Suprapubic skin (tissue), 4 donors: ENCODE measurements at regions not wholly inside any gene's neighbourhood (a gene's known extent, or its start where the extent isn't known, plus 50 kb on each side); places are given as distances from the start of the nearest gene placed in this dataset.
A peak's percentile ranks its signal among the peaks of the same experiment; 100 is the strongest.
"Not testable (repeated sequence)": the region's sequence is repeated elsewhere in the genome, so short reads cannot be mapped to it uniquely, and the experiment has no call there.

Experiments used
- DNase-seq, 2 donors: peaks; one replicate each; pipeline ENCODE4 v3.0.0-alpha.2; 2019; ENCODE audit warnings: low spot score in 2 of 2
- H3K27ac ChIP-seq: fragments of 200-600 bp; sonication (generic); one replicate; pipeline ENCODE4 v1.5.1; 2019
- H3K27me3 ChIP-seq: fragments of 200-600 bp; sonication (generic); one replicate; pipeline ENCODE4 v1.5.1; 2019
- H3K36me3 ChIP-seq: fragments of 200-600 bp; sonication (generic); one replicate; pipeline ENCODE4 v1.5.1; 2019
- H3K4me1 ChIP-seq: fragments of 200-600 bp; sonication (generic); one replicate; pipeline ENCODE4 v1.5.1; 2019
- H3K4me3 ChIP-seq: fragments of 200-600 bp; sonication (generic); one replicate; pipeline ENCODE4 v1.5.1; 2019; ENCODE audit warnings: mild to moderate bottlenecking
- H3K9me3 ChIP-seq: fragments of 200-600 bp; sonication (generic); one replicate; pipeline ENCODE4 v1.5.1; 2019
- CTCF ChIP-seq, 2 donors: fragments of 200-600 bp in 1 of 2; fragments of 450-650 bp in 1 of 2; sonication (generic) in 1 of 2; IDR thresholded peaks; one replicate each; pipeline ENCODE4 v1.5.1; 2016 to 2019; ENCODE audit warnings: antibody characterized with exemption in 2 of 2, mild to moderate bottlenecking in 1 of 2, moderate library complexity in 1 of 2
- EP300 ChIP-seq: sonication (generic); formaldehyde crosslinking; IDR thresholded peaks from one replicate; pipeline ENCODE4 v1.6.1; 2017; ENCODE audit warnings: antibody characterized with exemption
- POLR2A ChIP-seq, 2 donors: fragments of 450-650 bp; IDR thresholded peaks; one replicate each; pipeline ENCODE4 v1.6.1; 2017; ENCODE audit warnings: antibody characterized with exemption in 2 of 2, mild to moderate bottlenecking in 2 of 2, moderate library complexity in 2 of 2
- POLR2AphosphoS5 ChIP-seq, 3 donors: sonication (generic); formaldehyde crosslinking; IDR thresholded peaks; one replicate each; pipeline ENCODE4 v1.6.1; 2017; ENCODE audit warnings: antibody characterized with exemption in 3 of 3
- WGBS: methylation state at CpG from one replicate; pipeline ENCODE4 v1.1.5; 2018; 5-methylcytosine and 5-hydroxymethylcytosine counted together

GRCh38 chr10:117439243-117439912 is 64.1 kb upstream of the PDZD8 start:
- Histone ChIP-seq H3K36me3 (no peaks in the 10 kb centered on the region), H3K4me3 (no peak overlapping the region), H3K4me1 (peaks cover 22% of the 10 kb centered on the region), H3K27me3 (no peaks in the 10 kb centered on the region), H3K27ac (no peak overlapping the region), H3K9me3 (no peaks in the 10 kb centered on the region)
- peak in 2 of 3 donors; percentile 83 to 85 for TF ChIP-seq POLR2AphosphoS5 (IDR thresholded peaks at IDR 0.05)
- no peak for TF ChIP-seq POLR2A (IDR thresholded peaks at IDR 0.05)
- DNase-seq = peak; percentile 89 to 90
- 22% methylated on average over 4 of the region's 4 CpGs for WGBS

GRCh38 chr10:117432866-117433265 is 57.6 kb upstream of the PDZD8 start:
- 75% methylated on average over 4 of the region's 4 CpGs for WGBS
- TF ChIP-seq CTCF (IDR thresholded peaks at IDR 0.05) (no peak), POLR2A (IDR thresholded peaks at IDR 0.05) (no peak), EP300 (no peak), POLR2AphosphoS5 (IDR thresholded peaks at IDR 0.05) (no peak)
- H3K9me3 ChIP-seq = no peaks in the 10 kb centered on the region

GRCh38 chr10:117431160-117431559 is 55.9 kb upstream of the PDZD8 start:
- Histone ChIP-seq H3K4me1 (no peaks in the 10 kb centered on the region), H3K4me3 (no peak overlapping the region), H3K9me3 (no peaks in the 10 kb centered on the region), H3K36me3 (no peaks in the 10 kb centered on the region), H3K27me3 (peaks cover 9% of the 10 kb centered on the region), H3K27ac (no peak overlapping the region)
- 56% methylated on average over 4 of the region's 4 CpGs for WGBS
- no peak for DNase-seq
- TF ChIP-seq POLR2AphosphoS5 (IDR thresholded peaks at IDR 0.05) = no peak
- no peak for TF ChIP-seq POLR2A (IDR thresholded peaks at IDR 0.05)
- no peak for TF ChIP-seq CTCF (IDR thresholded peaks at IDR 0.05)
- TF ChIP-seq EP300 = no peak

More at GRCh38 chr10:117432866-117433265, 57.6 kb upstream of the PDZD8 start:
- Histone ChIP-seq H3K27ac (no peak overlapping the region), H3K4me1 (no peaks in the 10 kb centered on the region), H3K27me3 (peaks cover 9% of the 10 kb centered on the region), H3K4me3 (no peak overlapping the region), H3K36me3 (no peaks in the 10 kb centered on the region)
- DNase-seq = no peak

GRCh38 chr10:117430535-117430934 is 55.3 kb upstream of the PDZD8 start:
- DNase-seq, H3K4me3 ChIP-seq, H3K9me3 ChIP-seq, H3K4me1 ChIP-seq, H3K36me3 ChIP-seq, H3K27me3 ChIP-seq, H3K27ac ChIP-seq: not testable (repeated sequence)
- WGBS = 97% methylated on average over 2 of the region's 2 CpGs

GRCh38 chr10:117429643-117430265 is 54.5 kb upstream of the PDZD8 start:
- TF ChIP-seq POLR2A (IDR thresholded peaks at IDR 0.05) (no peak), EP300 (no peak), POLR2AphosphoS5 (IDR thresholded peaks at IDR 0.05) (no peak), CTCF (IDR thresholded peaks at IDR 0.05) (no peak)
- DNase-seq = no peak
- H3K9me3 ChIP-seq = no peaks in the 10 kb centered on the region
- WGBS = 41% methylated on average over 2 of the region's 2 CpGs
- no peaks in the 10 kb centered on the region for H3K36me3 ChIP-seq
- no peak overlapping the region for H3K4me3 ChIP-seq
- H3K27ac ChIP-seq = no peak overlapping the region
- H3K27me3 ChIP-seq = peaks cover 9% of the 10 kb centered on the region
- H3K4me1 ChIP-seq = no peaks in the 10 kb centered on the region

- H3K4me3 ChIP-seq = no peak overlapping the region
- TF ChIP-seq CTCF (IDR thresholded peaks at IDR 0.05) (no peak), POLR2A (IDR thresholded peaks at IDR 0.05) (no peak), EP300 (no peak), POLR2AphosphoS5 (IDR thresholded peaks at IDR 0.05) (no peak)
- DNase-seq = no peak
- no peak overlapping the region for H3K27ac ChIP-seq
- peaks cover under 1% of the 10 kb centered on the region for H3K27me3 ChIP-seq
- H3K9me3 ChIP-seq = no peaks in the 10 kb centered on the region
- no peaks in the 10 kb centered on the region for H3K36me3 ChIP-seq
- WGBS = 75% methylated on average over 4 of the region's 4 CpGs
- H3K4me1 ChIP-seq = no peaks in the 10 kb centered on the region
Measured at GRCh38 chr10:117427356-117427755, 52.1 kb upstream of the PDZD8 start.
